PC-9 (cell line): ENCODE measurements at regions not wholly inside any gene's neighbourhood (a gene's known extent, or its start where the extent isn't known, plus 50 kb on each side); places are given as distances from the start of the nearest gene placed in this dataset.

Source experiments
- EZH2 ChIP-seq: fragments of 200-600 bp; sonication (generic); IDR thresholded peaks from 2 replicates; pipeline ENCODE4 v1.8.0; 2017; ENCODE audit warnings: antibody characterized with exemption, low read depth
- TF ChIP-seq, protein P1 (sequence below): fragments of 200-600 bp; sonication (generic); conservative IDR thresholded peaks from 2 replicates; pipeline ENCODE4 v1.6.1; 2017; ENCODE audit warnings: mixed run types, antibody characterized with exemption, mild to moderate bottlenecking, moderate library complexity

DNA sequence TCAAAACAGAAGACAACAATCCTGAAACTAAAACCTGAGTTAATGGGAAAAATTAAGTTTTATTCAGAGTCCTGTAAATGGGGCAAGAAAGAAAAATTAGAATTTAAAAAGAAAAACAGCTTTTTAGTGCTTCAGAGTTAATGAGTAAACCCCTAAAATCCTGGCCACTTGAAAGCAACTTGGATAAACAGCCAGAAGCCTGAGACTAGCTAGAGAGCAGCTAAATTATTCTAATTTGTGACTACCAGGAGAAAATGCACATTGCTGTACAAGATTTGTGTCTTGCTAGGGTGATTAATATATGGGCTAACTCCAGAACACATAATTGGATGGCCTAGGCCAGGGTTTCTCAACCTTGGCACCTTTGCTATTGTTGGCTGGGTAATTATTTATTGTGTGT, 62.4 kb upstream of the ARG1 start:
- TF ChIP-seq, protein P1, sequence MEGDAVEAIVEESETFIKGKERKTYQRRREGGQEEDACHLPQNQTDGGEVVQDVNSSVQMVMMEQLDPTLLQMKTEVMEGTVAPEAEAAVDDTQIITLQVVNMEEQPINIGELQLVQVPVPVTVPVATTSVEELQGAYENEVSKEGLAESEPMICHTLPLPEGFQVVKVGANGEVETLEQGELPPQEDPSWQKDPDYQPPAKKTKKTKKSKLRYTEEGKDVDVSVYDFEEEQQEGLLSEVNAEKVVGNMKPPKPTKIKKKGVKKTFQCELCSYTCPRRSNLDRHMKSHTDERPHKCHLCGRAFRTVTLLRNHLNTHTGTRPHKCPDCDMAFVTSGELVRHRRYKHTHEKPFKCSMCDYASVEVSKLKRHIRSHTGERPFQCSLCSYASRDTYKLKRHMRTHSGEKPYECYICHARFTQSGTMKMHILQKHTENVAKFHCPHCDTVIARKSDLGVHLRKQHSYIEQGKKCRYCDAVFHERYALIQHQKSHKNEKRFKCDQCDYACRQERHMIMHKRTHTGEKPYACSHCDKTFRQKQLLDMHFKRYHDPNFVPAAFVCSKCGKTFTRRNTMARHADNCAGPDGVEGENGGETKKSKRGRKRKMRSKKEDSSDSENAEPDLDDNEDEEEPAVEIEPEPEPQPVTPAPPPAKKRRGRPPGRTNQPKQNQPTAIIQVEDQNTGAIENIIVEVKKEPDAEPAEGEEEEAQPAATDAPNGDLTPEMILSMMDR: no peak
- TF ChIP-seq EZH2: no peak
